ENCODE measurements at regions not wholly inside any gene's neighbourhood (a gene's known extent, or its start where the extent isn't known, plus 50 kb on each side); places are given as distances from the start of the nearest gene placed in this dataset.
"Not testable (repeated sequence)": the region's sequence is repeated elsewhere in the genome, so short reads cannot be mapped to it uniquely, and the experiment has no call there.

DNA sequence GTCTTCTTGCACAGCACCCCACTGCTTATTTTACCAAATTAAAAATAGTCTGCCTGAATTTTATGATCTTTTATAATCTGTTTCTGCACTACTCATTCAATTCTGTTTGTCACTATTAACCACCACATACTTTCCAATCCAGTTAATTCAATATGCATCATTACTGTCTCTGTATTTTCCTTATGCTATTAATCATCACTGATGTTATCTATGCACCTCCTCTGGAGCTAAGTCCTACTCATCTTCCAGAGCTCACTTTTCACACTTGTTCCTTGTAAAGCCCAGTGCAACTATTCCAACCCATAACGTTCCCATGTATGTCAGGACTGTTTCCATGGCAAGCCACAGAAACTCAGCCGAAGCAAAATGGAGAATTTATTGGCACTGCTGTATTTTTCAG is 713.6 kb downstream of the PLCL1 start:
- no peak for ATAC-seq
- no peaks in the 10 kb centered on the region for H3K4me1 Mint-ChIP-seq
- no peaks in the 10 kb centered on the region for H3K27me3 Mint-ChIP-seq
- no peak overlapping the region for H3K27ac Mint-ChIP-seq
- H3K9me3 Mint-ChIP-seq, result no peaks in the 10 kb centered on the region
- H3K4me3 Mint-ChIP-seq, result no peak overlapping the region
- H3K36me3 Mint-ChIP-seq, result no peaks in the 10 kb centered on the region

DNA sequence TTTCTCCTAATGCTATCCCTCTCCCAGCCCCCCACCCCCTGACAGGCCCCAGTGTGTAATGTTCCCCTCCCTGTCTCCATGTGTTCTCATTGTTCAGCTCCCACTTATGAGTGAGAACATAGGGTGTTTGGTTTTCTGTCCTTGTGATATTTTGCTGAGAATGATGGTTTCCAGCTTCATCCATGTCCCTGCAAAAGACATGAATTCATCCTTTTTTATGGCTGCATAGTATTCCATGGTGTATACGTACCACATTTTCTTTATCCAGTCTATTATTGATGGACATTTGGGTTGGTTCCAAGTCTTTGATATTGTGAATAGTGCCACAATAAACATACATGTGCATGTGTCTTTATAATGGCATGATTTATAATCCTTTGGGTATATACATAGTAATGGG is 704.2 kb downstream of the PLCL1 start:
- not testable (repeated sequence) for H3K4me1 Mint-ChIP-seq, H3K4me3 Mint-ChIP-seq, ATAC-seq

DNA sequence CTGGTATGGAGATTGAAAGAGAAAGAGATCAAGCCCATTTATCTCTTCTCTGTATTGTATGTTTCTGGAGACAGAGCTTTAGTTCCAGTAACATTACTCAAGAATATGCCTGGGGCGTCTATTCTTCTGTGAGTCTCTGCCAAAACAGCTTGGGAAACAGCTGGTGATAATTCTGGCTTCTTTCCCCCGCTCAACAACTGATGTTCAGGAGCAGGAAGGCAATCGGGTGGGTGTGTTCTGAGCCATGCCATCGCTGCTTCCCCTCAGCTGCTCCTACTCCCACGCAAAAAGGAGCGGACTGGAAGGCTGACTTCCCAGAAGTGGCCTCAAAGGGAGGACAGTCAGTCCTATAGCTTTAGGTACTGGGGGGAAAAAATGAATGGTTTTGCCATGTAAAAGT is 695.1 kb downstream of the PLCL1 start:
- Mint-ChIP-seq H3K36me3 (no peaks in the 10 kb centered on the region), H3K27me3 (no peaks in the 10 kb centered on the region), H3K27ac (no peak overlapping the region), H3K9me3 (no peaks in the 10 kb centered on the region), H3K4me3 (no peak overlapping the region), H3K4me1 (no peaks in the 10 kb centered on the region)
- no peak for ATAC-seq

More for the DNA sequence above, 704.2 kb downstream of the PLCL1 start:
- H3K27ac Mint-ChIP-seq, H3K27me3 Mint-ChIP-seq, H3K36me3 Mint-ChIP-seq: not testable (repeated sequence)
- peaks cover 13% of the 10 kb centered on the region for H3K9me3 Mint-ChIP-seq

DNA sequence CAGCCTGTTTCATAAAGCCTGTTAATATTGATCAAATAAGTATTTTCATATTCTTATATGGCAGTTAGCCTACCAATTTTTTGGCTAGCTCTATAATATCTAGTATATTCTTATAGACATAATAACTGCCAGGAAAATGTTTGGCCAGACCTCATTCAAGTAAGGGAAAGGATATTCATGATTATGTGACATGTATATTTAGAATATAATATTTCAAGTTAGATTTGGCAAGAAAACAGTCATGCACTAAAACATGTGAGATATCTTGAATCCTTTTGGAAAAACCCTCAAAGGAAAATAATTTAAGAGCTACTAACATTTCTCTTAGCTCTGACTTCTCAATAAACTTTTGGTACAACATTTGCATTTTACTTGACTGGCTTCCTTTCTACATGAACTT is 694.1 kb downstream of the PLCL1 start:
- Mint-ChIP-seq H3K9me3 (no peaks in the 10 kb centered on the region), H3K4me1 (no peaks in the 10 kb centered on the region), H3K27ac (no peak overlapping the region), H3K4me3 (no peak overlapping the region), H3K36me3 (no peaks in the 10 kb centered on the region), H3K27me3 (no peaks in the 10 kb centered on the region)
- ATAC-seq, result no peak

DNA sequence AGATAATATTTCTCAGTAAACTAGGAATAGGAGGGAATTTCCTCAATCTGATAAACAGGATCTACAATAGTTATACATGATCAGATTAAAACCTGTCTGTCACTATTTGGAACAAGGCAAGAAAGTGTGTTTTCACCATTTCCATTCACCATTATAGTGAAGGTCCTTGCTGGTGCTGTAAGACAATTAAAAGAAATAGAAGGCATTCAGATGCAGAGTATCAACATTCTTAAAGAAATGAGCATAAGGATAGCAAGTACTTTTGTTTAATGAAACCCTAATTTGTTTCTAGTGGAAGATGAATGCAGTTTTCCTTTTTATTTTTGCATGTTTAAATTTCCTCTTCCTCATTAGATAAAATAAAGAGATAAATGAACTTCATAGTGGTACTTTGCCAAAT is 693.7 kb downstream of the PLCL1 start:
- H3K9me3 Mint-ChIP-seq, result no peaks in the 10 kb centered on the region
- ATAC-seq, result no peak
- H3K27ac Mint-ChIP-seq, result no peak overlapping the region
- H3K4me1 Mint-ChIP-seq, result no peaks in the 10 kb centered on the region
- H3K4me3 Mint-ChIP-seq, result no peak overlapping the region
- H3K27me3 Mint-ChIP-seq, result no peaks in the 10 kb centered on the region
- no peaks in the 10 kb centered on the region for H3K36me3 Mint-ChIP-seq

DNA sequence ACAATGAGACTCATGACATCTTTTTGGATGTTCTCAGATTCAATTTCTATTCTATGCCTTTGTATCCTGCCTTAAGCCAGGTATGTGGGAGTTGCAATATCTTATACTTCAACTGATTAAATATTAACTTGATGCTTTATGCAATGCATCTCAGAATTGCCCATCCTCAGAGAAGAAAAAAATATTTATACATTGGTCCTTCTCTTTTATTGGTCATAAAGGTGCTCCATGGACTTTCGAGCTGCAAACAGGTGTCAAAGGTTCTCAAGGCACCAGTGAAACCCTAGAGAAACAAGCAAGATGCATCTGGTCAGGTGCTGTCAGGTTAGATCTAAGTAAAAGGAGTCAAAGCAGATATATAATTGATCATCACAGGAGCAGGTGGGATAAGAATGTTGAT is 690.5 kb downstream of the PLCL1 start:
- Mint-ChIP-seq H3K9me3 (no peaks in the 10 kb centered on the region), H3K36me3 (no peaks in the 10 kb centered on the region), H3K27me3 (no peaks in the 10 kb centered on the region), H3K27ac (no peak overlapping the region), H3K4me1 (no peaks in the 10 kb centered on the region), H3K4me3 (no peak overlapping the region)
- no peak for ATAC-seq

DNA sequence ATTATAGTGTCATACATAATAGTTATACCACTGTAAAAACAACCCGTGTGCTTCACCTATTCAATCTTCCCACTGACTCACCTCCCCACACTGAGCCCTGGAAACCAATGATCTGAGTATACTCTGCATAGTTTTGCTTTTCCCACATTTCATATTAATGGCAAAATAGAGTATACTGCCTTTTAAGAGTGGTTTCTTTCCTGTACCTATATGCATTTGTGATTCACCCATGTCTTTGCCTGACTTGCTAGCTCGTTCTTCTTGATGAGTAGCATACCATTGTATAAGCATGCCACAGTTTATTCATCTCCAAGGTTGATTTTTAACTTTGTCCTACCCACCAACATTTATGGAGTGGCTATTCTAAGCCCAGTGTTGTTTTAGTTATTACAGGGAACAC is 686.4 kb downstream of the PLCL1 start:
- Mint-ChIP-seq H3K36me3 (no peaks in the 10 kb centered on the region), H3K27ac (no peak overlapping the region), H3K4me1 (no peaks in the 10 kb centered on the region), H3K9me3 (no peaks in the 10 kb centered on the region), H3K27me3 (no peaks in the 10 kb centered on the region), H3K4me3 (no peak overlapping the region)
- ATAC-seq, result no peak

DNA sequence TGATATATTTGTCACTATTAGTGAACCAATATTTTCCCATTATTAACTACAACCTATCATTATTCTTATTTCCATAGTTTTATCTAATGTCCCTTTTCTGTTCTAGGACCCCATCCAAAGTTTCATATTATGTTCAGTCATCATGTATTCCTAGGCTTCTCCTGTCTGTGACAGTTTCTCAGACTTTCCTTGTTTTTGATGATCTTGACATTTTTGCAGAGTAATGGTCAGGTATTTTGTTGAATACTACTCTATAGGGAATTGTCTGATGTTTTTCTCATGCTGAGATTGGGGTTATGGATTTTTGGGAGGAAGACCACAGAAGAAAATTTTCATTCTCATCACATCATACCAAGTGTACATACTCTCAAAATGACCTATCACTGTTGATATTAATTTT is 684.6 kb downstream of the PLCL1 start:
- no peak overlapping the region for H3K4me3 Mint-ChIP-seq
- H3K9me3 Mint-ChIP-seq, result no peaks in the 10 kb centered on the region
- H3K27ac Mint-ChIP-seq, result no peak overlapping the region
- no peaks in the 10 kb centered on the region for H3K36me3 Mint-ChIP-seq
- no peaks in the 10 kb centered on the region for H3K4me1 Mint-ChIP-seq
- no peak for ATAC-seq
- H3K27me3 Mint-ChIP-seq, result no peaks in the 10 kb centered on the region

DNA sequence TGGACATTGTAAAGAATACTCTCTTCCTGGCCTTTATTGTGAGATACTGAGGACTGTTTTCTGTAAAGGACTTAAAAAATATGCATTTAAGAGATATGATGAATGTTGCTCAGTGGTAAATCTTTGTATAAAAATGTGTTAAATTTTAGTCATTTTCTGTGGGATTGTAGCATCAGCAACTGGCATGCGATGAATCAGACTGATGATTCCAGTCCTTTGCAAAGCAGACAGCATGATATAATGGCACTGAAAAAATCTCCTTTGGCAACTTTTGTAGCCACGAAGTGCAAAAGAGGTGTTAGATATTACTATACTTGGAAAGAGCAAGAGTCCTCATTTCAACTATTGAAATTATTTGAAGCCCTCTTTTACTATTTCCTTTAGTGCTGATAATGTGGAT is 678.7 kb downstream of the PLCL1 start:
- Mint-ChIP-seq H3K9me3 (no peaks in the 10 kb centered on the region), H3K36me3 (no peaks in the 10 kb centered on the region), H3K4me1 (no peaks in the 10 kb centered on the region), H3K4me3 (no peak overlapping the region), H3K27me3 (no peaks in the 10 kb centered on the region), H3K27ac (no peak overlapping the region)
- ATAC-seq, result no peak

DNA sequence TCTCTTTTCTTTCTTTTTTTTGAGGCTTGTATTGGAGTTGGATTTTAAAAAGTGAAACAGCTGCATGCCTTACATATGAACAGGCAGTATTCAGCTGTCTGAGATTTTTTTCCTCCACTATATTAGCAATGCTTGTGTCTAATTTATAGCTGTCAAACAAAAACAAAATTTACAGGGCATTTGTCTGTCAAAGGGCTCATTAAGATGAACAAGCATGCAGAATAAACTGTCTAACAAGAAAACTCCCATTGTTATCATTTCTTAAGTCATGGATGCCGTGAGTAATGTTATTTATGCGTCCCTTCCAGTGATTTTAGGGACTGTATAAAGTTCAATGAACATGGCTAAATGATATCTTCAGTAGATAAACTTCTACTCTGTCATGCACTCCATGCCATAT is 674.7 kb downstream of the PLCL1 start:
- no peak overlapping the region for H3K4me3 Mint-ChIP-seq
- H3K9me3 Mint-ChIP-seq, result no peaks in the 10 kb centered on the region
- H3K36me3 Mint-ChIP-seq, result no peaks in the 10 kb centered on the region
- ATAC-seq, result no peak
- no peak overlapping the region for H3K27ac Mint-ChIP-seq
- H3K27me3 Mint-ChIP-seq, result no peaks in the 10 kb centered on the region
- H3K4me1 Mint-ChIP-seq, result no peaks in the 10 kb centered on the region

DNA sequence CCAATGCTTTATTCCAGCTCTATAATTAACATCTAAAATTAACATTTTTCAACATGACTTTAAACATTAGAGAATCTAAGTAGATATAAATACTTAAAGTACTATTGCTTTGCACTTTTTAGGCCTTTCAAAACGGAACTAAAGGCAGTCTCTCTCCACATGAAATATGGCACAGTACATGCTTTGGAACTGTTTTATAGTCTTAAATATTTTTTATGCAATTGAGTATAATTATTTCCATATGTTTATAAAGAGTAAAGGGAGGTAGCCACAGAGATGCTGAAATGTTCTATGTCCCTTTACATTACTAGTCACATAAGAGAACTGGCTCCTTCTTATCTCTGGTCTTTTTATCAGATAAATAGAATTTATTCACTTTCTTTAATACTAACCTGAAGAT is 674.0 kb downstream of the PLCL1 start:
- no peaks in the 10 kb centered on the region for H3K36me3 Mint-ChIP-seq
- no peaks in the 10 kb centered on the region for H3K27me3 Mint-ChIP-seq
- no peaks in the 10 kb centered on the region for H3K9me3 Mint-ChIP-seq
- H3K27ac Mint-ChIP-seq, result no peak overlapping the region
- H3K4me1 Mint-ChIP-seq, result no peaks in the 10 kb centered on the region
- ATAC-seq, result no peak
- no peak overlapping the region for H3K4me3 Mint-ChIP-seq

DNA sequence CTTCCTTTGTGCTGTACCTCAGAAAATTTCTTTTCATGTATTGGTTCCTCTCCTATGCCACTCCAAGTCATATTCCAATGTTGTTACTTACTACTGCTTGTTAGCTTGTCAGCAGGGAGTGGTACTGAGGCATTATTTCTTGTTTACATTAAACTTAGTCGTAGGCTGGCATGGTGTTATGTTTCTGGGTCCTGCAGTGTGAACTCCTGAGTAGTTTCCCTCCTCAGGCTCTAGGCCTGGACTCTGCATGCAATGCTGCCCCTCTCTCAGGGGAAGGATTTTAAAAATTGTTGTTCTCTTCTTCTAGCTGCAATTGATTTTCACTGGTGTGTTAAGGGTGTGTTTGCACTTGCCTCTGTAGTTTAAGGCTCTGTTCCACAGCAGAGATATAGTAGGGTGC is 671.6 kb downstream of the PLCL1 start:
- no peaks in the 10 kb centered on the region for H3K27me3 Mint-ChIP-seq
- ATAC-seq, result no peak
- H3K4me1 Mint-ChIP-seq, result no peaks in the 10 kb centered on the region
- H3K9me3 Mint-ChIP-seq, result no peaks in the 10 kb centered on the region
- H3K27ac Mint-ChIP-seq, result no peak overlapping the region
- H3K36me3 Mint-ChIP-seq, result no peaks in the 10 kb centered on the region
- H3K4me3 Mint-ChIP-seq, result no peak overlapping the region

DNA sequence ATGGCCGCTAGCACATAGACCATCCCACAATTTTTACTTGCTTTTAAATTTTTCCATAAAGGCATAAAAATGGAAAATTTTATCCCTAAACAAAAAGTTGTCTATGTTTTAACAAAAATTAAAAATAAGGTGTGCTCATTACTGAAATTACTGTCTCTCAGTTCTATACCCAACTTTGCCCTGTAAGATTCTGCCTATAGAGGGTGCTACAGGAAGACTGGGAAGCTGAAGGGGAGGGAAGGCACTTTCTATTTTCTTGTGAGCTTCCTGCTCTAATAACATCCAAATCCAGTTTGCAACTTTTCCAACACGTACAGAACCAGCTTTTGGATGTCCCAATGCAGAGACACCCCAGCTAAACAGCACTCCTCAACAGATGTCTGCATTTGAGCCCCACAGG is 666.9 kb downstream of the PLCL1 start:
- Mint-ChIP-seq H3K4me1 (no peaks in the 10 kb centered on the region), H3K27ac (no peak overlapping the region), H3K9me3 (no peaks in the 10 kb centered on the region), H3K27me3 (no peaks in the 10 kb centered on the region), H3K4me3 (no peak overlapping the region), H3K36me3 (no peaks in the 10 kb centered on the region)
- no peak for ATAC-seq

DNA sequence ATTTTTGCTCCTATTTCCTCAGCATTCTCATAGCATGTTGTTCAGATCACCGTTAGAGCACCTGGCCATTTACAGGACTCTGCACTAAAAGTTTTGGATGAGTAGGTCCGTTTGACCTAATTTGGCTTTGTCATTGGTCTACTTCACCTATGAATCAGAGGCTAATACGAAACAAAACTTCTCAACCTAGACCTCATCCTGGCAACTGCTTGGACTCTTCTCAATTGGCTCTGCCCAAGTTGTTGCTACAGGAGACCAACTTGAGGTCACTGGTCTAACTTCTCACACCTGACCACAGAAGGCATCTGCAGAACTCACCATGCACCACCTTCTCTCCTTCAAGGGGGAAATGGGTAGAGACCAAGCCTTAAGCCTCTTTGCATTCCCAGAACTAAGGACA is 663.7 kb downstream of the PLCL1 start:
- Mint-ChIP-seq H3K9me3 (no peaks in the 10 kb centered on the region), H3K36me3 (no peaks in the 10 kb centered on the region), H3K4me3 (no peak overlapping the region), H3K27me3 (no peaks in the 10 kb centered on the region), H3K4me1 (no peaks in the 10 kb centered on the region), H3K27ac (no peak overlapping the region)
- no peak for ATAC-seq

DNA sequence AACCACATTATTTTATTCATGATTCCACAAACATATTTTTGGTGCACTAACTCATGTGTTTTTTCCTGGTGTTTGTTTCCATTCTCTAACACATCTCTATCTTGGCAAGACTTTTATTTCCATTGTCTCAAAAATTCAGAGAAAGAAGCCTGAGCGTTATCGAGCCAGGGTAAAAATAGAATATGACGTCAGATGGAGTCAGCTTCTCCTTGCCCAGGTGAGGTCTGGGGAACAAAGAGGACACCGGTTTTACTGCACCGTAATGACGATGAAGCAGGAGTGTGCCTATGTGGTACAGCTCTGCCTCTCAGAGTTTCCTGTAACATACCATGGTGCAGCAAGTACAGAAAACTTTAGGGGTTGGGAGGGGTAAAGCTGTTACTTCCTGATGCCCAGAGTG is 661.6 kb downstream of the PLCL1 start:
- no peak overlapping the region for H3K4me3 Mint-ChIP-seq
- H3K9me3 Mint-ChIP-seq, result peaks cover 3% of the 10 kb centered on the region
- H3K27ac Mint-ChIP-seq, result no peak overlapping the region
- H3K36me3 Mint-ChIP-seq, result no peaks in the 10 kb centered on the region
- no peaks in the 10 kb centered on the region for H3K27me3 Mint-ChIP-seq
- no peaks in the 10 kb centered on the region for H3K4me1 Mint-ChIP-seq
- ATAC-seq, result no peak

DNA sequence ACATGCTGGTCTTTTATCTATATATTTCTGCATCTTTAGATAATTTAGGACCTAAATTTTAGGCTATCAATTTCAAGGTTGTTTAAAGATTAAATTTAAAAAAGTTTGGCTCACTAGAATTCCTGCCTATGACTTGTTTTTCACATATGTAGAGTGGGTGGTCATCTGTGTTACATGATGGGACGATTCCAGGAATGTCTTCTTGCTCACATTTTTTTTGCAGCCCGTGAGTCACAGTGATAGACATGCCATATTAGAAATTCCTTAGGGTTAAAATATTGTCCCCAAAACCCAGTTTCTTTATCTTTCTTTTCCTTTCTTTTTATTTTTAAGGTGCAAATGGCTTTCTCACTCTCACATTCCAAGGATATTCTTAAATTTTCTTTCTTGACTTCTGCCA is 652.0 kb downstream of the PLCL1 start:
- Mint-ChIP-seq H3K4me1 (no peaks in the 10 kb centered on the region), H3K36me3 (no peaks in the 10 kb centered on the region), H3K4me3 (no peak overlapping the region), H3K9me3 (no peaks in the 10 kb centered on the region), H3K27ac (no peak overlapping the region), H3K27me3 (no peaks in the 10 kb centered on the region)
- ATAC-seq, result no peak

DNA sequence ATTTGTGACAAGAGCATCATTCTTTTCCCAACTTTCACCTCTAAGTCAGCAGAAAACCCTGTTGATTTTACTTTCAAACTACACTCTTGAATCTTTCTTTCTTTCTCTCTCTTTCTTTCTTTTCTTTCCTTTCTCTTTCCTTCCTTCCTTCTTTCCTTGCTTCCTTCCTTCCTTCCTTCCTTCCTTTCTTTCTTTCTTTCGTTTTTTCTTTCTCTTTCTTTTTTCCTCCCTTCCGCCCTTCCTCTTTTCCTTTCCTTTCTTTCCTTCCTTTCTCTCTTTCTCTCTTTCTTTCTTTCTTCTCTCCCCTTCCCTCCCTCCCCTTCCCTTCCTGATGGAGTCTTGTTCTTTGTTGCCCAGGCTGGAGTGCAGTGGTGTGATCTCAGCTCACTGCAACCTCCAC is 649.5 kb downstream of the PLCL1 start:
- Mint-ChIP-seq H3K27ac (no peak overlapping the region), H3K4me3 (no peak overlapping the region)
- no peak for ATAC-seq

More for the DNA sequence above, 649.5 kb downstream of the PLCL1 start:
- Mint-ChIP-seq H3K4me1 (no peaks in the 10 kb centered on the region), H3K9me3 (no peaks in the 10 kb centered on the region), H3K36me3 (no peaks in the 10 kb centered on the region), H3K27me3 (no peaks in the 10 kb centered on the region)

All from stimulated activated memory B cell treated with anti-CD40 and anti-IgM and Interleukin-4, amounts not matched to agents 10 μg/mL and 1 μg/mL and 100 μg/mL, for 72 hours (primary cell).